Muscle layer of colon (tissue), 2 donors: ENCODE measurements at regions not wholly inside any gene's neighbourhood (a gene's known extent, or its start where the extent isn't known, plus 50 kb on each side); places are given as distances from the start of the nearest gene placed in this dataset.

Experiments
- H3K27ac ChIP-seq: one replicate; pipeline ENCODE4 v1.7.0; 2013; ENCODE audit warnings: low read depth, mild to moderate bottlenecking, low read length, moderate library complexity
- H3K27me3 ChIP-seq, 2 donors: one replicate each; pipeline ENCODE4 v1.7.0; 2013; ENCODE audit warnings: low read length in 2 of 2, mild to moderate bottlenecking in 2 of 2; ENCODE audit not compliant: insufficient read depth in 2 of 2, control insufficient read depth in 1 of 2
- H3K36me3 ChIP-seq: one replicate; pipeline ENCODE4 v1.7.0; 2013; ENCODE audit warnings: mild to moderate bottlenecking, low read length; ENCODE audit not compliant: insufficient read depth
- H3K4me1 ChIP-seq: one replicate; pipeline ENCODE4 v1.7.0; 2013; ENCODE audit warnings: mild to moderate bottlenecking, low read length; ENCODE audit not compliant: insufficient read depth
- H3K4me3 ChIP-seq, 2 donors: one replicate each; pipeline ENCODE4 v1.7.0; 2013; ENCODE audit warnings: low read length in 2 of 2, low read depth in 1 of 2, mild to moderate bottlenecking in 1 of 2, moderate library complexity in 1 of 2
- H3K9ac ChIP-seq: one replicate; pipeline ENCODE4 v1.7.0; 2013; ENCODE audit warnings: low read length
- H3K9me3 ChIP-seq: one replicate; pipeline ENCODE4 v1.7.0; 2013; ENCODE audit warnings: mild to moderate bottlenecking, low read length
- donor health status: abdominal sarcoma.
- donor health status: Adenocarcinoma of cecum.

DNA sequence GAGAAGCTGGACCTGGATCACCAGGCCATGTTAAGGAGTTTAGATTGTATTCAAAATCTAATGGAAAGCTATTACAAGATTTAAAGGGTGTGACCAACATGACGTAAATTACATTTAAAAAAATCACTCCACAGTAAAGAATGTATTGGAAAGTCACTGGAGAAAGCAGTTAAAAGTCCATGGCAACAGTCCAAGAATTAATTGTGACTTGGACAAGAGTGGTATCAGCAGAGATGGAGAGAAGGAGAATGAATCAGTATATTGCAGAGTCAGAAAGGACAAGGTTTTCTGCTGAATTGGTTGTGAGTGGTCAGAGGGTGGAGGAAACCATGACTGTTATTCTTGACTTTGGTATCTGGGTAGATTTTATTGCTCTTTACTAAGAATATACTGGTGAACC, 535.1 kb upstream of the SLITRK1 start:
- H3K36me3 ChIP-seq: no peaks in the 10 kb centered on the region
- H3K9me3 ChIP-seq: no peaks in the 10 kb centered on the region
- no peaks in the 10 kb centered on the region for H3K4me1 ChIP-seq
- no peak overlapping the region for H3K9ac ChIP-seq
- H3K4me3 ChIP-seq: no peak overlapping the region
- no peak overlapping the region for H3K27ac ChIP-seq
- H3K27me3 ChIP-seq: no peaks in the 10 kb centered on the region

DNA sequence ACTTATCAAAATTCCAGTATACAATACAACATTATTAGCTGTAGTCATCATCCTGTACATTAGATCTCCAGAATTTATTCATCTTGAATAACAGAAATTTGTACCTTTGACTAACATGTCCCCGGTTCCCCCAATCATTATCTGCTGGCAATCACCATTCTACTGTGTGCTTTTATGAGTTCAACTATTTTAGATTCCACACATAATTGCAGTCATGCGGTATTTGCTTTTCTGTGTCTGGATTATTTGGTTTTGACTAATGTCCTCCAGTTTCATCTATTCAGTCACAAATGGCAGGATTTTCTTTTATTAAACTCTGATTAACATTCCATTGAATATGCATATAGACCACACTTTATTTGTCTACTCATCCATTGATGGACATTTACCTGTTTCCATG, 530.7 kb upstream of the SLITRK1 start:
- no peaks in the 10 kb centered on the region for H3K27me3 ChIP-seq
- H3K9ac ChIP-seq: no peak overlapping the region
- no peak overlapping the region for H3K27ac ChIP-seq
- no peak overlapping the region for H3K4me3 ChIP-seq
- no peaks in the 10 kb centered on the region for H3K9me3 ChIP-seq
- no peaks in the 10 kb centered on the region for H3K36me3 ChIP-seq
- no peaks in the 10 kb centered on the region for H3K4me1 ChIP-seq

DNA sequence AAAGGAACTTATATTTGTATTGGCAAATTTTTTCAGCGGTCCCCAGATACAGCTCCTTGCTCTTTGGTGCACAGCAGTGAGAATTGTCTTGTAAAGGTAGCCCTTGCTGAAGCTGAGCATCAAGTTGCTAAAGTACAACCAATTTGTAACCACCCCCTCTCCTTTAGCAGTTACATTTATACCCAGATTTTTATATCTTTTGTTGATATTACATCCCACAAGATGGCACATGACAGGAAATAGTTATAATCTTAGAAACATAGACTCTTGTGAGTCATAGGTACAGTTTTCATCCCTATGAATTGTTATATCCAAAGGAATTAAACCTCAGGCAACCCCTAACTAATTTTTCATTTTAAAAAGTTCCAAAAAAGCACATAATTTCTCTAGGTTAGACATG, 523.0 kb upstream of the SLITRK1 start:
- H3K4me3 ChIP-seq: no peak overlapping the region
- H3K27me3 ChIP-seq: no peaks in the 10 kb centered on the region
- no peaks in the 10 kb centered on the region for H3K9me3 ChIP-seq
- no peaks in the 10 kb centered on the region for H3K36me3 ChIP-seq
- no peaks in the 10 kb centered on the region for H3K4me1 ChIP-seq
- no peak overlapping the region for H3K27ac ChIP-seq
- H3K9ac ChIP-seq: no peak overlapping the region

GRCh38 chr13:84400706-84401105, 518.4 kb upstream of the SLITRK1 start:
- no peaks in the 10 kb centered on the region for H3K4me1 ChIP-seq
- no peak overlapping the region for H3K4me3 ChIP-seq
- H3K27me3 ChIP-seq: no peaks in the 10 kb centered on the region
- no peak overlapping the region for H3K9ac ChIP-seq
- H3K27ac ChIP-seq: no peak overlapping the region
- H3K9me3 ChIP-seq: no peaks in the 10 kb centered on the region
- H3K36me3 ChIP-seq: no peaks in the 10 kb centered on the region

DNA sequence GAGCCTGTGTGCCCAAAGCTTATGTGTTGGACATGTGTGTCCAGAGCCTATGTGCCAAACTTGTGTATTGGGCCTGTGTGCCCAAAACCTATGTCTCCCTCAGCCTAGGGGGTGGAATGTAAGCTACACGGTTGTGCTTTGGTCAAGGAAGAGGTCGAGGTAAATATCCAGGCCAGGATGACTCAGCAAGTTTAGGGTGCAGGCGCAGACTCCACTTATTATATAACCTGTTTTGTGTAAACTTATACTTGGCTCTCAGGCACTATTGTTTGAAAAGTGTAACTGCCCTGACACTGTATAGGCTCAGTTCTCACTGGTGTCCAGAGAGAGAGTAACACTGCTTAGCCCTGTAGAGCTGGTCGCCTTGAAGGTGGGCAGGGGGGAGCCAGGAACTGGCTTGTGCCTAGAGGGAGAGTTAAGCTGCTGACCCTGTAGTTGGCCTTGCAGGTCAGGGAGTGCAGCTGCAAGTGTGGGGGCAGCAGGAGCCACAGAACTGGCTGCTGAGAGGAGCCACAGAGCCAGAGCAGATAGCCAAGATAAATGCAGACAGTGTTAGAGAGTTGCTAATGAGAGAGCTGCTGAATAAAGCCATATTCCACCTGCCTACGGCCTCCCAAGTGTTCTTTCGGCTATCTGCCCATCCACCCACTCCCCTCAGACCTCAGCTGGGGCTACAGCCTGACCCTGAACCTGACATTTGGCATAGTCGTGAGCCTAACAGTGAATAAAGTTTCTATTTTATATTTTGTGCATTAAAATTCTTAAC, 517.2 kb upstream of the SLITRK1 start:
- Histone ChIP-seq H3K4me1 (no peaks in the 10 kb centered on the region), H3K4me3 (no peak overlapping the region), H3K27ac (no peak overlapping the region), H3K9me3 (no peaks in the 10 kb centered on the region), H3K36me3 (no peaks in the 10 kb centered on the region), H3K9ac (no peak overlapping the region), H3K27me3 (no peaks in the 10 kb centered on the region)

- Histone ChIP-seq H3K27me3 (no peaks in the 10 kb centered on the region), H3K36me3 (no peaks in the 10 kb centered on the region), H3K4me1 (no peaks in the 10 kb centered on the region)
Measured at GRCh38 chr13:84393981-84394625, 511.8 kb upstream of the SLITRK1 start.

DNA sequence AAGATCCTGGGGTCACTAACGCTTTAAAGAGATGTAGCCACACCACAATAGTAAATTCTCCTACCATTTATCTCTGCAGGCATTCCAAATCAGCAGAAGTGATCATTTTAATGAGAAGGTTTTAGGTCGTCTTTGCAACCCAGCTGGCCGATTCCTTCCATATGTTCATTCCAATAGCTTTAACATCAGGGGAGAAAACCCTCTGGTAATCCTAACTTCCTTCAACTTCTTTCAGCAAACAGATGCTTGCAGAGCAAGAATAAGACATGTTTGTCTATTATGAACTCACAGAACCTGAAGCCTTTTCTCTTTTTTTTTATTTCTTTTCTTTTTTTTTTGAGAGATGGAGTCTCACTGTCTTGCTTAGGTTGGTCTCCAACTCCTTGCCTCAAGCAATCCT, 498.6 kb upstream of the SLITRK1 start:
- no peaks in the 10 kb centered on the region for H3K27me3 ChIP-seq
- no peak overlapping the region for H3K27ac ChIP-seq
- H3K9me3 ChIP-seq: no peaks in the 10 kb centered on the region
- H3K4me3 ChIP-seq: no peak overlapping the region
- H3K4me1 ChIP-seq: no peaks in the 10 kb centered on the region
- H3K9ac ChIP-seq: no peak overlapping the region
- H3K36me3 ChIP-seq: no peaks in the 10 kb centered on the region

More at GRCh38 chr13:84393981-84394625, 511.8 kb upstream of the SLITRK1 start:
- H3K9me3 ChIP-seq: no peaks in the 10 kb centered on the region
- H3K27ac ChIP-seq: no peak overlapping the region
- H3K9ac ChIP-seq: no peak overlapping the region
- no peak overlapping the region for H3K4me3 ChIP-seq

DNA sequence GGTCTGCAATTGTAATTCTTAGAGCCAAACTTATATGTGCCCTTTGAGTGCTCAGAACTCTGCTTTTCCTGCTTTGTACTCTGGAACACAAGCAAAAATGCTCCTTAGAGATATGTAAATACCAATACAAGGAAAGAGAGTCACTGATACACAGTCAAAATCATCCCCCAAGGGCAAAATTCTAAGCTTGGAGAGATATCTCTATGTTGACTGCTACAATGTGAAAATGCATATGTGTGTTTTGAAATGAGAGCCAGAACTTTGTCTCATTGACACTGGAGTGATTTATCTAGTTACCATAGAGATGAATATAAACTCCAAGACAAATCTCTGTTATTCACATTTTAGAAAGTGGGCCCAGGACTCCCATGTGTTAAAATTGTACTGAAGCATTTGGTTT, 494.8 kb upstream of the SLITRK1 start:
- no peaks in the 10 kb centered on the region for H3K36me3 ChIP-seq
- H3K27me3 ChIP-seq: no peaks in the 10 kb centered on the region
- H3K27ac ChIP-seq: no peak overlapping the region
- H3K9me3 ChIP-seq: no peaks in the 10 kb centered on the region
- H3K4me3 ChIP-seq: no peak overlapping the region
- H3K9ac ChIP-seq: no peak overlapping the region
- no peaks in the 10 kb centered on the region for H3K4me1 ChIP-seq

- H3K27me3 ChIP-seq: no peaks in the 10 kb centered on the region
- H3K9me3 ChIP-seq: no peaks in the 10 kb centered on the region
- H3K9ac ChIP-seq: no peak overlapping the region
- H3K4me1 ChIP-seq: no peaks in the 10 kb centered on the region
- H3K27ac ChIP-seq: no peak overlapping the region
- no peaks in the 10 kb centered on the region for H3K36me3 ChIP-seq
- no peak overlapping the region for H3K4me3 ChIP-seq
Measured at GRCh38 chr13:84366506-84366905, 484.2 kb upstream of the SLITRK1 start.

GRCh38 chr13:84362777-84363176, 480.5 kb upstream of the SLITRK1 start:
- no peak overlapping the region for H3K4me3 ChIP-seq
- no peaks in the 10 kb centered on the region for H3K9me3 ChIP-seq
- H3K9ac ChIP-seq: no peak overlapping the region
- H3K36me3 ChIP-seq: no peaks in the 10 kb centered on the region
- H3K27me3 ChIP-seq: no peaks in the 10 kb centered on the region
- H3K4me1 ChIP-seq: no peaks in the 10 kb centered on the region
- H3K27ac ChIP-seq: no peak overlapping the region

DNA sequence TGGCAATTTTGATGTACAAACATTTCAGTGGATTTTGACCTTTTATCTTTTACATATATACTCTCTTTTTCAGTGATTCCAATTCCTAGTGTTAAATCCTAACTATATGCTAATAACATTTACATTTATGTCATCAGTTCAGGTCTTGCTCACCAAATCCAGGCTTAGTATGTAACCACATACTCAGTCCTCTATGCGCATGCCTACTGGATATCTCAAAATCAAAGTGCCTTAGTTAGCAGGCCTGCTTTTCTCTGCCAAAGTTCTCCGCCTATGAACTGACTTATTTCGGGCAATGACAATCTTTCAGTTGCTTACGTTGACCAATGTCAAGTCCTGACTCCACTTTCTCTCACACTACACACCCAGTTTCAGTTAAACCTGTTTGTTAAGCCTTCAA, 478.5 kb upstream of the SLITRK1 start:
- Histone ChIP-seq H3K4me1 (no peaks in the 10 kb centered on the region), H3K9ac (no peak overlapping the region), H3K4me3 (no peak overlapping the region), H3K27me3 (no peaks in the 10 kb centered on the region), H3K9me3 (no peaks in the 10 kb centered on the region), H3K27ac (no peak overlapping the region), H3K36me3 (no peaks in the 10 kb centered on the region)

GRCh38 chr13:84358601-84359000, 476.3 kb upstream of the SLITRK1 start:
- no peak overlapping the region for H3K9ac ChIP-seq
- H3K27ac ChIP-seq: no peak overlapping the region
- no peaks in the 10 kb centered on the region for H3K9me3 ChIP-seq
- H3K36me3 ChIP-seq: no peaks in the 10 kb centered on the region
- no peaks in the 10 kb centered on the region for H3K27me3 ChIP-seq
- no peak overlapping the region for H3K4me3 ChIP-seq
- no peaks in the 10 kb centered on the region for H3K4me1 ChIP-seq
